ENCODE measurements at regions not wholly inside any gene's neighbourhood (a gene's known extent, or its start where the extent isn't known, plus 50 kb on each side); places are given as distances from the start of the nearest gene placed in this dataset.

DNA sequence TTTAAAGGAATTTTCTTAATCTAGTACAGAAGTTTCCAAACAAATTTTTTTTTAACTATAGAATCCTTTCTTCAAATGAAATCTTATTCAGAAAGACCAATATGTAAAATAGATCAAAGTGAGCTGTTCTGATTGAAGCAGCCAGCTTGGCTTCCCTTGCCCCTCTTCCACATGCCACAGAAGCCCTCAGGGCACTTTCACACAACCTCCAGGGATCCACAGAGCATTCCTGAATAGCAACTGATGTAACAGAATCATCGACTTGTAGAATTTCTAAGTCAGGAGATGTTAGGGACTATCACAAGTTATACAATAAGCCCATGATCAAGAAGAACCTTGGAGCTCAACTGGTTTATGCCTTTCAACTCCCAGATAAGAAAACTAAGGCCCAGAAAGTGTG is 427.8 kb upstream of the C9orf72 start:
- POLR2A ChIA-PET (ENCODE audit: partially characterized antibody): no interaction called here
- no peaks in the 10 kb centered on the region for H3K36me3 ChIP-seq (ENCODE audit: insufficient read depth, low read length)
- intact Hi-C loops (cut with micrococcal nuclease): no loop called here

DNA sequence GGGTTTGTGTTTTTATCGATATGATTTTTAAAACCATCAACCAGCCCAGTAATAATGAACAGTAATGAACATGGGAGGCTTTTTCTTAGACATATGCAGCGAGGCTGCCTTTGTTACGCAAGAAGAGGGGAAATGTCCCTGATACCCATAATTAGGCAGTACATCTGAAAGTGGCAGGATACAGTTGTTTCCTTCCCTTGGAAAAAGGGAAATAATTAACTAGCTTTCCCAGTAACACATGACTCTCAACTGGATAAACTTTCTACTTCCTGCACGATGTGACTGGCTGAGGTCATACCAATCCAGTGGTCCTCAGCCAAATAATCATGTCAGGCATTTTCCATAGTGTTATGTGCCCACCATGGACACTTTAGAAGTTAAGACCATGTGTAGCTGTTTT is 431.6 kb upstream of the C9orf72 start:
- ChIA-PET POLR2A (ENCODE audit: partially characterized antibody) (no interaction called here), CTCF (ENCODE audit: partially characterized antibody) (no interaction called here)
- H3K27ac Mint-ChIP-seq: no peak overlapping the region
- DNase-seq: no peak
- no peak overlapping the region for H3K4me3 ChIP-seq (ENCODE audit: low read length in 2 of 2)
- H3K4me1 ChIP-seq (ENCODE audit: insufficient read depth, low read length): no peaks in the 10 kb centered on the region
- no peaks in the 10 kb centered on the region for H3K36me3 ChIP-seq (ENCODE audit: insufficient read depth, low read length)
- intact Hi-C loops (cut with micrococcal nuclease): no loop called here
- H3K27ac ChIP-seq (ENCODE audit: low read depth, low read length): no peak overlapping the region
- no peaks in the 10 kb centered on the region for H3K27me3 ChIP-seq (ENCODE audit: insufficient read depth, low read length)
- no peaks in the 10 kb centered on the region for H3K27me3 Mint-ChIP-seq
- no peaks in the 10 kb centered on the region for H3K9me3 ChIP-seq (ENCODE audit: control insufficient read depth in 1 of 2, low read length in 2 of 2)
- no peaks in the 10 kb centered on the region for H3K4me1 Mint-ChIP-seq
- H3K36me3 Mint-ChIP-seq: no peaks in the 10 kb centered on the region
- H3K4me3 Mint-ChIP-seq: no peak overlapping the region
- peaks cover 0 to 7% (median 0%) of the 10 kb centered on the region in 8 donors for H3K9me3 Mint-ChIP-seq

More for the DNA sequence above, 427.8 kb upstream of the C9orf72 start:
- no peaks in the 10 kb centered on the region for H3K9me3 ChIP-seq (ENCODE audit: control insufficient read depth in 1 of 2, low read length in 2 of 2)
- no peak overlapping the region for H3K27ac Mint-ChIP-seq
- no peaks in the 10 kb centered on the region for H3K27me3 Mint-ChIP-seq
- no peaks in the 10 kb centered on the region for H3K36me3 Mint-ChIP-seq
- no peak overlapping the region for H3K4me3 ChIP-seq (ENCODE audit: low read length in 2 of 2)
- no peaks in the 10 kb centered on the region for H3K4me1 Mint-ChIP-seq
- H3K4me1 ChIP-seq (ENCODE audit: insufficient read depth, low read length): no peaks in the 10 kb centered on the region
- no peaks in the 10 kb centered on the region for H3K27me3 ChIP-seq (ENCODE audit: insufficient read depth, low read length)
- peaks cover 0 to 7% (median 0%) of the 10 kb centered on the region in 8 donors for H3K9me3 Mint-ChIP-seq
- no peak for DNase-seq
- CTCF ChIA-PET (ENCODE audit: partially characterized antibody): no interaction called here
- no peak overlapping the region for H3K4me3 Mint-ChIP-seq
- H3K27ac ChIP-seq (ENCODE audit: low read depth, low read length): no peak overlapping the region

DNA sequence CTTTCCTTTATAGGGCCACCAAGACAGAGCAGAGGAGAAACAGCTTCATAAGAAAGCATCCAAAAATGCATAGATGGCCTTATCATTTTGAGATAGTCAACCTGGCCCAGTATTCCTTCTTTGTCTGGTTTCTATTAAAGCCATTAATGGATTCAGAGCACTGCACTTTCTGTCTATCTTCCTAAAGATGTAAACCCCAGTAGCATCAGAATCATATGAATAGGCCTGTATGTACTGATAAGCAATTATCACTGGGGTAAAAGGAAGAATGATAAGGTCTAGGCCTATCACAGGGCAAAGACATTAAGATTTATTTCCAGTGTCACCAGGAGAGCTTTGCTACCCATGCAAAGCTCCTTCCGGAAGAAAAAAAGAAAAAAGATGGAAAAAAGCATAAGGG is 432.5 kb upstream of the C9orf72 start:
- Mint-ChIP-seq H3K9me3 (peaks cover 0 to 7% (median 0%) of the 10 kb centered on the region in 8 donors), H3K36me3 (no peaks in the 10 kb centered on the region), H3K4me3 (no peak overlapping the region), H3K27ac (no peak overlapping the region), H3K4me1 (no peaks in the 10 kb centered on the region), H3K27me3 (no peaks in the 10 kb centered on the region)
- DNase-seq: no peak
- POLR2A ChIA-PET (ENCODE audit: partially characterized antibody): no interaction called here
- H3K9me3 ChIP-seq (ENCODE audit: control insufficient read depth in 1 of 2, low read length in 2 of 2): no peaks in the 10 kb centered on the region
- H3K4me3 ChIP-seq (ENCODE audit: low read length in 2 of 2): no peak overlapping the region
- no peak overlapping the region for H3K27ac ChIP-seq (ENCODE audit: low read depth, low read length)
- no peaks in the 10 kb centered on the region for H3K36me3 ChIP-seq (ENCODE audit: insufficient read depth, low read length)
- CTCF ChIA-PET (ENCODE audit: partially characterized antibody): no interaction called here
- H3K4me1 ChIP-seq (ENCODE audit: insufficient read depth, low read length): no peaks in the 10 kb centered on the region
- H3K27me3 ChIP-seq (ENCODE audit: insufficient read depth, low read length): no peaks in the 10 kb centered on the region
- intact Hi-C loops (cut with micrococcal nuclease): no loop called here

DNA sequence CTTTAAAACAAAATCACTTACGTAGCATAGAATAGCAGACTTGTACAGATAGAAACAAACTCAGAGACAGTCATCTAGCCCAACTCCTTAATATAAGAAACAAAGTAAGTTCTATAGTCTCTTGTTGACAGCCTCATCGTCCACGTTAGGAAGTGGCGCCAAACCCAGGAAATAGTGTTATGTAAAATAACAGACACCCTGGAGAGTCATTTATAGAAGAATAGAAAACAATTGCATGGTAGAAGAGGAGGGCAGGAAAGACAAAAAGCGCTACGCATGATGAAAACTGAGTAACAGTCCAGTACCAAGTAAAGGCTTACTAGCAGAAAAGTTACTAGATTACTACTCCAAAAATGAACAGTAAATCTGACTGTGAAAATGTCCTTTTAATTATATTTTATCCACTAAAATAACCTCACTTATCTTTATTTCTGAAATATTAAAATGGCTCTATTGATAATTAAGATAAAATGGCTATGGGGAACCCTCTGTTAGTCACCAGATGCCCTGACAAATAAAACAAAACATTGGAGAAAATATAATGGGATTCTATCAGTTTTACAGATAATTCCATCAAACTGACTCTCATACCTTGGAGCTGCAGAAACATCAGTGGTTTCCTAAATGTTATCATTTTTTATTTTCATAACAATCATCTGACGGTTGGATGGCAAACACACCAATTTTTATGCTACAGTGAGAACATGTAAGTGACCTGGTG is 434.0 kb upstream of the C9orf72 start:
- H3K9me3 Mint-ChIP-seq: peaks cover 0 to 7% (median 0%) of the 10 kb centered on the region in 8 donors
- H3K4me1 Mint-ChIP-seq: no peaks in the 10 kb centered on the region
- no peak for DNase-seq
- Histone ChIP-seq H3K4me1 (ENCODE audit: insufficient read depth, low read length) (no peaks in the 10 kb centered on the region), H3K27me3 (ENCODE audit: insufficient read depth, low read length) (no peaks in the 10 kb centered on the region), H3K4me3 (ENCODE audit: low read length in 2 of 2) (no peak overlapping the region), H3K9me3 (ENCODE audit: control insufficient read depth in 1 of 2, low read length in 2 of 2) (no peaks in the 10 kb centered on the region), H3K36me3 (ENCODE audit: insufficient read depth, low read length) (no peaks in the 10 kb centered on the region), H3K27ac (ENCODE audit: low read depth, low read length) (no peak overlapping the region)
- H3K36me3 Mint-ChIP-seq: no peaks in the 10 kb centered on the region
- ChIA-PET POLR2A (ENCODE audit: partially characterized antibody) (no interaction called here), CTCF (ENCODE audit: partially characterized antibody) (no interaction called here)
- no peaks in the 10 kb centered on the region for H3K27me3 Mint-ChIP-seq
- intact Hi-C loops (cut with micrococcal nuclease): no loop called here
- no peak overlapping the region for H3K4me3 Mint-ChIP-seq
- H3K27ac Mint-ChIP-seq: no peak overlapping the region

DNA sequence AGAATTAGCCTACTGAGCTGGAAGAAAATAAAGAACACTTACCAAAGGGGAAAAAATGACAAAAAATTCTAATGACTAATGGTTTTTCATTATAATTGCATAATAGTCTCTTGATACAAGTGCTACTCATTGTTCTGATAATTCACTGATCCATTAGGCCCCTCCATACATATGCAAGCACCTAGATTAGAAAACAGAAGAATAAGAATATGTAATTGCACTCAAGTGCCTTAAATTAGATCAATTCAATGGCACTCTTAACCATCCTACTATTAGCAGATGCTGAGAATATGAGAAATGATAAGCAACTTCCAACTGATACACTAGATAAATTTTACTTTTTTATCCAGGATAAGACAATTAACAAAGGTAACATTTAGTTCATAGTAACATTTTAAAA is 440.9 kb upstream of the C9orf72 start:
- Histone ChIP-seq H3K27ac (ENCODE audit: low read depth, low read length) (no peak overlapping the region), H3K9me3 (ENCODE audit: control insufficient read depth in 1 of 2, low read length in 2 of 2) (no peaks in the 10 kb centered on the region), H3K4me1 (ENCODE audit: insufficient read depth, low read length) (no peaks in the 10 kb centered on the region), H3K36me3 (ENCODE audit: insufficient read depth, low read length) (no peaks in the 10 kb centered on the region), H3K4me3 (ENCODE audit: low read length in 2 of 2) (no peak overlapping the region), H3K27me3 (ENCODE audit: insufficient read depth, low read length) (no peaks in the 10 kb centered on the region)
- Mint-ChIP-seq H3K4me3 (no peak overlapping the region), H3K4me1 (no peaks in the 10 kb centered on the region), H3K27ac (no peak overlapping the region), H3K36me3 (no peaks in the 10 kb centered on the region), H3K9me3 (peaks cover 0 to 8% (median 0%) of the 10 kb centered on the region in 8 donors), H3K27me3 (no peaks in the 10 kb centered on the region)
- ChIA-PET CTCF (ENCODE audit: partially characterized antibody) (no interaction called here), POLR2A (ENCODE audit: partially characterized antibody) (no interaction called here)
- DNase-seq: no peak
- intact Hi-C loops (cut with micrococcal nuclease): no loop called here

DNA sequence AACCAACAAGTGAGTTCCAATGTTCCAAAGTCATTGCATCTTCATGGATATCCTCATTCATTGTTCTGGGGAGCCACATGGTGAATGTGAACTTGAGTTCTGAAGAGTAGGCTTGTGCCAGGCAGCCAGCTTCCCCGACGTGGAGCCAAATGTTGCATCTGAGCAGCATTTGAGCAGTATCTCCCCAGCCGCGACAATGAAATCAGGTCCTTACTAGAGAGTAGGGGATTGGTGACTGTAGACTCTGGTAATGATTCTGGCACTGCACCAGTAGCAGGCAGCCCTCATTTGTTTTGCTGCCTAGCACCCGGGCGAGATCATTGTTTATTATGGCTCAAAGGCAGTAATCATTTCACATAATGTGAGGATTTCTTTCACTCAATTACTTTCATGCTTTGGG is 451.4 kb upstream of the C9orf72 start:
- H3K27me3 ChIP-seq (ENCODE audit: insufficient read depth, low read length): no peaks in the 10 kb centered on the region
- no peak overlapping the region for H3K27ac ChIP-seq (ENCODE audit: low read depth, low read length)
- Mint-ChIP-seq H3K4me3 (no peak overlapping the region), H3K9me3 (peaks cover 0 to 7% (median 0%) of the 10 kb centered on the region in 8 donors), H3K4me1 (no peaks in the 10 kb centered on the region), H3K27ac (no peak overlapping the region), H3K27me3 (no peaks in the 10 kb centered on the region), H3K36me3 (no peaks in the 10 kb centered on the region)
- POLR2A ChIA-PET (ENCODE audit: partially characterized antibody): no interaction called here
- H3K4me3 ChIP-seq (ENCODE audit: low read length in 2 of 2): no peak overlapping the region
- no peaks in the 10 kb centered on the region for H3K9me3 ChIP-seq (ENCODE audit: control insufficient read depth in 1 of 2, low read length in 2 of 2)
- no peak for DNase-seq
- intact Hi-C loops (cut with micrococcal nuclease): no loop called here
- H3K36me3 ChIP-seq (ENCODE audit: insufficient read depth, low read length): no peaks in the 10 kb centered on the region
- H3K4me1 ChIP-seq (ENCODE audit: insufficient read depth, low read length): no peaks in the 10 kb centered on the region
- CTCF ChIA-PET (ENCODE audit: partially characterized antibody): no interaction called here

DNA sequence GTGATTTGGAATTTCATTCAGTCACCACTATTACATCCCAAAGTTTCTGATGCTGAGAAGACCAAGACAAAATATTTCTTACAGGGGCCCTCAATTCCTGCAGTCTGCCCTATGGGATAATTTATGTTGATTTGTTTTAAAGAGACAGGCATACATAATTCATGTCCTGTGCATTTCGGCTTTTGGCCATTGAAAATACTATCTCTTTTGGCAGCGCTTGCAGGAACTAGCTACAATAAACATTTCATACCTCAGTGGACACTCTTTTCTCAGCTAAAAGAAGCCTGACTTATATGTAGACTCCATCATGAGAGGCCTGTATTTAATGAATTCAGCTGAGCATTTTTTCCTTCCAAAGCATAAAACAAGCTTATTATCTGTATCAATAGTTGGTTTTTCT is 451.9 kb upstream of the C9orf72 start:
- H3K36me3 Mint-ChIP-seq: no peaks in the 10 kb centered on the region
- intact Hi-C loops (cut with micrococcal nuclease): no loop called here

More for the DNA sequence above, 451.9 kb upstream of the C9orf72 start:
- Histone ChIP-seq H3K36me3 (ENCODE audit: insufficient read depth, low read length) (no peaks in the 10 kb centered on the region), H3K27ac (ENCODE audit: low read depth, low read length) (no peak overlapping the region), H3K27me3 (ENCODE audit: insufficient read depth, low read length) (no peaks in the 10 kb centered on the region), H3K4me3 (ENCODE audit: low read length in 2 of 2) (no peak overlapping the region), H3K4me1 (ENCODE audit: insufficient read depth, low read length) (no peaks in the 10 kb centered on the region), H3K9me3 (ENCODE audit: control insufficient read depth in 1 of 2, low read length in 2 of 2) (no peaks in the 10 kb centered on the region)
- ChIA-PET CTCF (ENCODE audit: partially characterized antibody) (no interaction called here), POLR2A (ENCODE audit: partially characterized antibody) (no interaction called here)
- Mint-ChIP-seq H3K4me3 (no peak overlapping the region), H3K9me3 (peaks cover 0 to 7% (median 0%) of the 10 kb centered on the region in 8 donors), H3K4me1 (no peaks in the 10 kb centered on the region), H3K27me3 (no peaks in the 10 kb centered on the region), H3K27ac (no peak overlapping the region)
- no peak for DNase-seq

All from CD4-positive, alpha-beta memory T cell (primary cell).